Progenitor cell of endocrine pancreas (in vitro differentiated cells): ENCODE measurements at regions not wholly inside any gene's neighbourhood (a gene's known extent, or its start where the extent isn't known, plus 50 kb on each side); places are given as distances from the start of the nearest gene placed in this dataset.

Experiments
- DNase-seq: peaks from one replicate; pipeline ENCODE4 v3.0.0; 2021; ENCODE audit warnings: low spot score; ENCODE audit not compliant: unreplicated experiment
- H3K27ac Mint-ChIP-seq: 2 replicates; pipeline ENCODE4 v1.8.0; 2021; ENCODE audit warnings: mild to moderate bottlenecking, moderate library complexity, mixed read lengths
- H3K27me3 Mint-ChIP-seq: 2 replicates; pipeline ENCODE4 v1.8.0; 2021; ENCODE audit warnings: mixed read lengths
- H3K36me3 Mint-ChIP-seq: 2 replicates; pipeline ENCODE4 v1.8.0; 2022; ENCODE audit warnings: mixed read lengths; ENCODE audit not compliant: insufficient read depth
- H3K4me1 Mint-ChIP-seq: 2 replicates; pipeline ENCODE4 v1.8.0; 2021; ENCODE audit warnings: low read depth, mixed read lengths
- H3K4me3 Mint-ChIP-seq: 2 replicates; pipeline ENCODE4 v1.8.0; 2021; ENCODE audit warnings: low read depth, mild to moderate bottlenecking, moderate library complexity, mixed read lengths
- H3K9me3 Mint-ChIP-seq: 2 replicates; pipeline ENCODE4 v1.8.0; 2021; ENCODE audit warnings: low read depth, mixed read lengths
- TF ChIP-seq, protein P1 (sequence below): fragments of 200-600 bp; sonication (generic); IDR thresholded peaks from one replicate; pipeline ENCODE4 v1.5.0; 2021; ENCODE audit warnings: antibody characterized with exemption, mild to moderate bottlenecking; ENCODE audit not compliant: unreplicated experiment

GRCh38 chr7:135847242-135847641 is 98.6 kb upstream of the FAM180A start:
- H3K4me1 Mint-ChIP-seq: no peaks in the 10 kb centered on the region
- H3K9me3 Mint-ChIP-seq: no peaks in the 10 kb centered on the region
- H3K4me3 Mint-ChIP-seq: no peak overlapping the region
- DNase-seq: no peak
- H3K27me3 Mint-ChIP-seq: peaks cover 7% of the 10 kb centered on the region
- H3K36me3 Mint-ChIP-seq: no peaks in the 10 kb centered on the region
- TF ChIP-seq, protein P1, sequence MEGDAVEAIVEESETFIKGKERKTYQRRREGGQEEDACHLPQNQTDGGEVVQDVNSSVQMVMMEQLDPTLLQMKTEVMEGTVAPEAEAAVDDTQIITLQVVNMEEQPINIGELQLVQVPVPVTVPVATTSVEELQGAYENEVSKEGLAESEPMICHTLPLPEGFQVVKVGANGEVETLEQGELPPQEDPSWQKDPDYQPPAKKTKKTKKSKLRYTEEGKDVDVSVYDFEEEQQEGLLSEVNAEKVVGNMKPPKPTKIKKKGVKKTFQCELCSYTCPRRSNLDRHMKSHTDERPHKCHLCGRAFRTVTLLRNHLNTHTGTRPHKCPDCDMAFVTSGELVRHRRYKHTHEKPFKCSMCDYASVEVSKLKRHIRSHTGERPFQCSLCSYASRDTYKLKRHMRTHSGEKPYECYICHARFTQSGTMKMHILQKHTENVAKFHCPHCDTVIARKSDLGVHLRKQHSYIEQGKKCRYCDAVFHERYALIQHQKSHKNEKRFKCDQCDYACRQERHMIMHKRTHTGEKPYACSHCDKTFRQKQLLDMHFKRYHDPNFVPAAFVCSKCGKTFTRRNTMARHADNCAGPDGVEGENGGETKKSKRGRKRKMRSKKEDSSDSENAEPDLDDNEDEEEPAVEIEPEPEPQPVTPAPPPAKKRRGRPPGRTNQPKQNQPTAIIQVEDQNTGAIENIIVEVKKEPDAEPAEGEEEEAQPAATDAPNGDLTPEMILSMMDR: no peak
- no peak overlapping the region for H3K27ac Mint-ChIP-seq

GRCh38 chr7:135846339-135846738 is 97.7 kb upstream of the FAM180A start:
- H3K4me3 Mint-ChIP-seq: no peak overlapping the region
- no peaks in the 10 kb centered on the region for H3K4me1 Mint-ChIP-seq
- H3K9me3 Mint-ChIP-seq: no peaks in the 10 kb centered on the region
- DNase-seq: no peak
- TF ChIP-seq, protein P1: no peak
- H3K27me3 Mint-ChIP-seq: peaks cover 11% of the 10 kb centered on the region
- no peak overlapping the region for H3K27ac Mint-ChIP-seq
- no peaks in the 10 kb centered on the region for H3K36me3 Mint-ChIP-seq

DNA sequence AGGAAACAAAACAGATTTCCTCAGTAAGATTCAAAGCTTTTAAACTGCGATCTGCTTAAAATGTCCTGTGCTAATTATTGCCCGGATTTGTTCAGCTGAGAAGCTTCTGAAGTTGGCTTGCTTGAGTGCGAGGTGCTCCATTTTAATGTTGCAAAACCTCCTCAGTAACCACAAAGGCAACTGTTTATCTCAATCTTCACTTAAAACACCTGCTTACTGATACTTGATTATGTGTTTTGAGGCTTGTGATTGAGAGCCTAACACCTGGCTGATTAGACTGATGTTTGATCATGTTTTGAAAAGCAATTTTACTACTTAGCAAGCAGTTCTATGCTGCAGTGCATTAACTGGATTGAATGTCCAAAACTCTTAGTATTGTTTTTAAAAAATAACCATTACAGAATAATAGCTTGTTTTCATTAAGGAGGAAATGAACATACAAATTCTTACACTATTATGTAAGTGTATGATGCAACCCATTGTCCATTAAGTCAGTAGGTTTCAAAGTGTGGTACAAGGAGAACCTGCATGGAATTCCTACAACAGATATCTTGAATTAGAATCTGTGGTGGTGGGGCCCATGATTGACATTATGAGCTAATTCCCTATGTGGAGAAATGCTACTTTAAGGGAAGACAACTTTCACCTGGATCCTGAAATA is 96.9 kb upstream of the FAM180A start:
- Mint-ChIP-seq H3K27ac (no peak overlapping the region), H3K27me3 (peaks cover 11% of the 10 kb centered on the region), H3K9me3 (no peaks in the 10 kb centered on the region), H3K4me3 (no peak overlapping the region), H3K4me1 (no peaks in the 10 kb centered on the region), H3K36me3 (no peaks in the 10 kb centered on the region)
- TF ChIP-seq, protein P1: no peak
- DNase-seq: no peak

DNA sequence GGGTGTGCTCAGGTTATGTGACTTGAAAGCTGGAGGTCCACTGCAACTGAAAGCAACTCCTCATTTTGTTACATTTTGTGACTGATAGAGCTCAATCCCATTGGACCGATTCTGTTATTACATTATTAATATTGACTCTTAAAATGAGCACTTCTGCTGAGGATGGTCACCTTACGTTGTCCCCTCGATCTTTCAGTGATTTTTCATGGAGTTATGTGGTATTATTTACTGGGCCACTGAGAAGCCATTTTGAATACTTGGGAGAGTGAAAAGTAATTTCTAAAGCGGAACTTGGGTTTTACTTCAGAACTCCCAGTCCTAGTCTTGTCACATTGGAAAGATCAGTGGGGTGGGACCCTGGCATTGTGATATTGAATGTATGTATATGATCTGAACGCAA is 96.3 kb upstream of the FAM180A start:
- TF ChIP-seq, protein P1: no peak
- H3K27me3 Mint-ChIP-seq: peaks cover 11% of the 10 kb centered on the region
- no peaks in the 10 kb centered on the region for H3K36me3 Mint-ChIP-seq
- H3K9me3 Mint-ChIP-seq: no peaks in the 10 kb centered on the region
- no peak overlapping the region for H3K27ac Mint-ChIP-seq
- no peak overlapping the region for H3K4me3 Mint-ChIP-seq
- DNase-seq: no peak
- no peaks in the 10 kb centered on the region for H3K4me1 Mint-ChIP-seq

- TF ChIP-seq, protein P1: no peak
- Mint-ChIP-seq H3K4me1 (no peaks in the 10 kb centered on the region), H3K9me3 (no peaks in the 10 kb centered on the region), H3K27me3 (peaks cover 11% of the 10 kb centered on the region), H3K27ac (no peak overlapping the region), H3K4me3 (no peak overlapping the region), H3K36me3 (no peaks in the 10 kb centered on the region)
- DNase-seq: no peak
Observed at GRCh38 chr7:135843214-135843613, 94.6 kb upstream of the FAM180A start.
